ENCODE measurements at regions not wholly inside any gene's neighbourhood (a gene's known extent, or its start where the extent isn't known, plus 50 kb on each side); places are given as distances from the start of the nearest gene placed in this dataset. TPM values are rescaled to one million over a fixed set of nuclear protein-coding genes. Genes with fewer than 3 reads are reported as not detected.

GRCh38 chr2:212596276-212596675 is 57.7 kb upstream of the ERBB4 start:
- POLR2A ChIA-PET (ENCODE audit: low non-redundant PET) = no interaction called here
- CTCF ChIA-PET = interaction anchor here (0.6 kb wide), 1 partner anchor 177 kb away, joined by 3 read pairs; no protein-coding TSS in a partner anchor
- TF ChIP-seq CTCF (conservative IDR thresholded peaks at IDR 0.05; ENCODE audit: low read depth, low read length) (no peak), EZH2 (IDR thresholded peaks at IDR 0.05; ENCODE audit: borderline replicate concordance, low read depth, low read length, poor library complexity, severe bottlenecking) (no peak)
- no peaks in the 10 kb centered on the region for H3K9me3 ChIP-seq (ENCODE audit: low read depth, low read length, poor library complexity, severe bottlenecking)
- no peak for DNase-seq (ENCODE audit: low spot score)
- no TSS peak for BruUV-seq (replicated peaks)
- H3K36me3 ChIP-seq (ENCODE audit: insufficient read depth, low read length, poor library complexity, severe bottlenecking) = no peaks in the 10 kb centered on the region
- H3K4me1 ChIP-seq (ENCODE audit: insufficient read depth, low read length, poor library complexity, severe bottlenecking) = peaks cover 9% of the 10 kb centered on the region
- peak overlapping the region; percentile 14 for H3K27ac ChIP-seq (ENCODE audit: low read depth, low read length, poor library complexity, severe bottlenecking)
- no peaks in the 10 kb centered on the region for H3K27me3 ChIP-seq (replicated peaks; ENCODE audit: insufficient read depth, low read depth, low read length, poor library complexity)
- intact Hi-C loops (cut with micrococcal nuclease; ENCODE audit: unreplicated experiment) = loop anchor here (5.0 kb wide), 3 partner anchors 86 to 651 kb away; no protein-coding TSS in a partner anchor
- H3K4me3 ChIP-seq (ENCODE audit: low read depth, low read length, poor library complexity, severe bottlenecking) = no peak overlapping the region

GRCh38 chr2:212595036-212595654 is 56.5 kb upstream of the ERBB4 start:
- peak; percentile 50 for DNase-seq (ENCODE audit: low spot score)
- POLR2A ChIA-PET (ENCODE audit: low non-redundant PET) = no interaction called here
- Histone ChIP-seq H3K4me3 (ENCODE audit: low read depth, low read length, poor library complexity, severe bottlenecking) (no peak overlapping the region), H3K27me3 (replicated peaks; ENCODE audit: insufficient read depth, low read depth, low read length, poor library complexity) (no peaks in the 10 kb centered on the region), H3K4me1 (ENCODE audit: insufficient read depth, low read length, poor library complexity, severe bottlenecking) (peaks cover 9% of the 10 kb centered on the region), H3K27ac (ENCODE audit: low read depth, low read length, poor library complexity, severe bottlenecking) (no peak overlapping the region), H3K36me3 (ENCODE audit: insufficient read depth, low read length, poor library complexity, severe bottlenecking) (no peaks in the 10 kb centered on the region), H3K9me3 (ENCODE audit: low read depth, low read length, poor library complexity, severe bottlenecking) (no peaks in the 10 kb centered on the region)
- BruUV-seq (replicated peaks) = no TSS peak
- TF ChIP-seq EZH2 (IDR thresholded peaks at IDR 0.05; ENCODE audit: borderline replicate concordance, low read depth, low read length, poor library complexity, severe bottlenecking) = no peak
- peak; percentile 68 for TF ChIP-seq CTCF (conservative IDR thresholded peaks at IDR 0.05; ENCODE audit: low read depth, low read length)
- intact Hi-C loops (cut with micrococcal nuclease; ENCODE audit: unreplicated experiment) = loop anchor here (2.0 to 5.0 kb wide), 4 partner anchors 87 to 652 kb away; no protein-coding TSS in a partner anchor
- CTCF ChIA-PET = no interaction called here

GRCh38 chr2:212592695-212593094 is 54.1 kb upstream of the ERBB4 start:
- Histone ChIP-seq H3K9me3 (ENCODE audit: low read depth, low read length, poor library complexity, severe bottlenecking) (no peaks in the 10 kb centered on the region), H3K4me3 (ENCODE audit: low read depth, low read length, poor library complexity, severe bottlenecking) (no peak overlapping the region), H3K36me3 (ENCODE audit: insufficient read depth, low read length, poor library complexity, severe bottlenecking) (no peaks in the 10 kb centered on the region), H3K27me3 (replicated peaks; ENCODE audit: insufficient read depth, low read depth, low read length, poor library complexity) (no peaks in the 10 kb centered on the region), H3K4me1 (ENCODE audit: insufficient read depth, low read length, poor library complexity, severe bottlenecking) (peaks cover 5% of the 10 kb centered on the region), H3K27ac (ENCODE audit: low read depth, low read length, poor library complexity, severe bottlenecking) (no peak overlapping the region)
- intact Hi-C loops (cut with micrococcal nuclease; ENCODE audit: unreplicated experiment) = no loop called here
- TF ChIP-seq CTCF (conservative IDR thresholded peaks at IDR 0.05; ENCODE audit: low read depth, low read length) (no peak), EZH2 (IDR thresholded peaks at IDR 0.05; ENCODE audit: borderline replicate concordance, low read depth, low read length, poor library complexity, severe bottlenecking) (no peak)
- POLR2A ChIA-PET (ENCODE audit: low non-redundant PET) = no interaction called here
- CTCF ChIA-PET = no interaction called here
- no peak for DNase-seq (ENCODE audit: low spot score)
- BruUV-seq (replicated peaks) = no TSS peak

Small RNA genes in the stretch of these regions (microRNA-seq; reads per million reads assigned to microRNA genes)
- gene MIR4776-1 (not detected), gene MIR4776-2 (not detected)

All from A673 (cell line).